H9 (cell line): ENCODE measurements at regions not wholly inside any gene's neighbourhood (a gene's known extent, or its start where the extent isn't known, plus 50 kb on each side); places are given as distances from the start of the nearest gene placed in this dataset.

Source experiments
- DNase-seq: peaks from one replicate; pipeline ENCODE4 v3.0.0-alpha.2; 2017
- H2AFZ ChIP-seq: one replicate; pipeline ENCODE4 v1.6.1; 2013; ENCODE audit warnings: mild to moderate bottlenecking, low read length, control low read depth, moderate library complexity
- H2AK5ac ChIP-seq: 2 replicates; pipeline ENCODE4 v1.6.1; 2013; ENCODE audit warnings: low read length, control low read depth, mixed read lengths; ENCODE audit not compliant: insufficient read length
- H2BK120ac ChIP-seq: one replicate; pipeline ENCODE4 v1.6.1; 2013; ENCODE audit warnings: low read depth, mild to moderate bottlenecking, low read length, control low read depth, inconsistent platforms; ENCODE audit not compliant: poor library complexity, severe bottlenecking
- H2BK12ac ChIP-seq: 2 replicates; pipeline ENCODE4 v1.6.1; 2013; ENCODE audit warnings: low read length, control low read depth, mixed read lengths, low read depth; ENCODE audit not compliant: insufficient read length
- H2BK15ac ChIP-seq: 2 replicates; pipeline ENCODE4 v1.6.1; 2013; ENCODE audit warnings: low read depth, low read length, control low read depth
- H2BK20ac ChIP-seq: one replicate; pipeline ENCODE4 v1.6.1; 2013; ENCODE audit warnings: low read depth, mild to moderate bottlenecking, low read length, control low read depth, inconsistent platforms; ENCODE audit not compliant: poor library complexity, severe bottlenecking
- H2BK5ac ChIP-seq: 2 replicates; pipeline ENCODE4 v1.6.1; 2013; ENCODE audit warnings: low read length, control low read depth, mixed read lengths; ENCODE audit not compliant: insufficient read length
- H3K14ac ChIP-seq: 2 replicates; pipeline ENCODE4 v1.6.1; 2013; ENCODE audit warnings: low read length, control low read depth; ENCODE audit not compliant: insufficient read depth
- H3K18ac ChIP-seq: 2 replicates; pipeline ENCODE4 v1.6.1; 2013; ENCODE audit warnings: low read depth, mild to moderate bottlenecking, mixed read lengths, low read length, control low read depth; ENCODE audit not compliant: insufficient read length
- H3K23ac ChIP-seq: 2 replicates; pipeline ENCODE4 v1.6.1; 2013; ENCODE audit warnings: low read length, control low read depth, mixed read lengths, low read depth; ENCODE audit not compliant: insufficient read length
- H3K23me2 ChIP-seq: 2 replicates; pipeline ENCODE4 v1.6.1; 2013; ENCODE audit warnings: low read depth, mild to moderate bottlenecking, mixed read lengths, low read length, control low read depth; ENCODE audit not compliant: insufficient read length, poor library complexity, severe bottlenecking
- H3K27ac ChIP-seq: 2 replicates; pipeline ENCODE4 v1.5.1; 2013; ENCODE audit warnings: low read length, control low read depth, mixed read lengths, low read depth; ENCODE audit not compliant: insufficient read length
- H3K27me3 ChIP-seq: 2 replicates; pipeline ENCODE4 v1.6.1; 2013; ENCODE audit warnings: low read length, control low read depth, inconsistent platforms; ENCODE audit not compliant: insufficient read depth
- H3K4ac ChIP-seq: 2 replicates; pipeline ENCODE4 v1.6.1; 2013; ENCODE audit warnings: low read depth, mild to moderate bottlenecking, control low read depth, inconsistent platforms, low read length, moderate library complexity
- H3K4me1 ChIP-seq: 2 replicates; pipeline ENCODE4 v1.6.1; 2013; ENCODE audit warnings: low read length, control low read depth, inconsistent platforms; ENCODE audit not compliant: insufficient read depth
- H3K4me2 ChIP-seq: 2 replicates; pipeline ENCODE4 v1.6.1; 2013; ENCODE audit warnings: low read length, control low read depth, mixed read lengths; ENCODE audit not compliant: insufficient read length, insufficient read depth
- H3K56ac ChIP-seq: 2 replicates; pipeline ENCODE4 v1.6.1; 2013; ENCODE audit warnings: low read depth, mild to moderate bottlenecking, mixed read lengths, low read length, control low read depth; ENCODE audit not compliant: insufficient read length
- H3K79me1 ChIP-seq: 2 replicates; pipeline ENCODE4 v1.6.1; 2013; ENCODE audit warnings: low read depth, mild to moderate bottlenecking, moderate library complexity, low read length, control low read depth, inconsistent platforms; ENCODE audit not compliant: insufficient read depth, poor library complexity, severe bottlenecking
- H3K79me2 ChIP-seq: 2 replicates; pipeline ENCODE4 v1.6.1; 2013; ENCODE audit warnings: low read length, control low read depth, inconsistent platforms; ENCODE audit not compliant: insufficient read depth
- H3K9ac ChIP-seq: 2 replicates; pipeline ENCODE4 v1.6.1; 2013; ENCODE audit warnings: low read length, control low read depth, mixed read lengths; ENCODE audit not compliant: insufficient read length; ENCODE audit errors: extremely low read depth
- H3K9me3 ChIP-seq: one replicate; pipeline ENCODE4 v1.6.1; 2013; ENCODE audit warnings: low read depth, low read length, inconsistent platforms; ENCODE audit not compliant: control insufficient read depth
- H3T11ph ChIP-seq: one replicate; pipeline ENCODE4 v1.6.1; 2013; ENCODE audit warnings: mild to moderate bottlenecking, low read length, control low read depth, inconsistent platforms
- H4K20me1 ChIP-seq: one replicate; pipeline ENCODE4 v1.6.1; 2013; ENCODE audit not compliant: control insufficient read depth, insufficient read length, insufficient read depth
- H4K5ac ChIP-seq: 2 replicates; pipeline ENCODE4 v1.6.1; 2013; ENCODE audit warnings: low read depth, mild to moderate bottlenecking, mixed read lengths, low read length, control low read depth; ENCODE audit not compliant: insufficient read length
- H4K8ac ChIP-seq: replicated peaks from 2 replicates; pipeline ENCODE4 v1.6.1; 2013; ENCODE audit warnings: low read length, control low read depth, mixed read lengths, low read depth; ENCODE audit not compliant: insufficient read length
- H4K91ac ChIP-seq: 2 replicates; pipeline ENCODE4 v1.6.1; 2013; ENCODE audit warnings: low read depth, mild to moderate bottlenecking, moderate library complexity, mixed read lengths, low read length, control low read depth; ENCODE audit not compliant: insufficient read length
- H3K27ac Mint-ChIP-seq, 3 experiments: 2 replicates in 2 of 3; 3 replicates in 1 of 3; pipeline ENCODE4 v1.8.0; 2020 to 2021; ENCODE audit warnings: mixed read lengths in 3 of 3, mild to moderate bottlenecking in 1 of 3, moderate library complexity in 1 of 3
- H3K27me3 Mint-ChIP-seq: 2 replicates; pipeline ENCODE4 v1.8.0; 2021; ENCODE audit warnings: low read depth, mild to moderate bottlenecking, moderate library complexity, mixed read lengths
- H3K36me3 Mint-ChIP-seq, 3 experiments: 2 replicates in 2 of 3; 3 replicates in 1 of 3; pipeline ENCODE4 v1.8.0; 2020 to 2021; ENCODE audit warnings: low read depth in 3 of 3, mixed read lengths in 3 of 3; ENCODE audit not compliant: insufficient read depth in 1 of 3
- H3K4me1 Mint-ChIP-seq, 2 experiments: 2 replicates each; pipeline ENCODE4 v1.8.0; 2020; ENCODE audit warnings: mixed read lengths in 2 of 2
- H3K4me3 Mint-ChIP-seq, 2 experiments: 2 replicates in 1 of 2; 3 replicates in 1 of 2; pipeline ENCODE4 v1.8.0; 2020 to 2021; ENCODE audit warnings: mild to moderate bottlenecking in 2 of 2, mixed read lengths in 2 of 2, moderate library complexity in 1 of 2
- H3K9me3 Mint-ChIP-seq, 2 experiments: 2 replicates in 1 of 2; 3 replicates in 1 of 2; pipeline ENCODE4 v1.8.0; 2020; ENCODE audit warnings: mild to moderate bottlenecking in 2 of 2, mixed read lengths in 2 of 2, moderate library complexity in 1 of 2
- WGBS: extraction: QIAGEN DNeasy Blood & Tissue Kit; methylation state at CpG from one replicate; pipeline ENCODE4 v1.1.7; 2013; ENCODE audit warnings: missing lambda C conversion rate, low lambda C conversion rate, mixed read lengths; ENCODE audit not compliant: insufficient read length; ENCODE audit errors: extremely low coverage; 5-methylcytosine and 5-hydroxymethylcytosine counted together
- TF ChIP-seq, protein P1 (sequence below): fragments of 200-600 bp; sonication (generic); conservative IDR thresholded peaks from 3 replicates; pipeline ENCODE4 v1.8.0; 2021; ENCODE audit warnings: antibody characterized with exemption, mild to moderate bottlenecking

DNA sequence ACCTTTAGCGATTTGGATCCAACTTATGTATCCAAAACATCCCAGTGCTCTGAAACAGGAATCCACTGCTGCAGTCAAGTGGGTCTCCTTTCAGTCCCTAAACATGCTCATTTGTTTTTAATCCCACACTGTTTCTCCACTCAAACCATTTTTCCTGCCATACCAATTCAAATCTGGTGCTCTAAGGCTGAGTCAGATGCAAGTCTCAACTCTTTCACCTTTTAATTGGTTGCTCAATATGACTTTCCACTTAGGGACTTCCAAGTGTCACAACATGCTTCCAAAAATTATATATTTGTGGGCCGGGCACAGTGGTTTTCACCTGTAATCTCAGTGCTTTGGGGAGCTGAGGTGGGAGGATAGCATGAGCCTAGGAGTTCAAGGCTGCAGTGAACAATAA, 113.4 kb upstream of the TANK start:
- H2BK5ac ChIP-seq, result no peak overlapping the region
- no peaks in the 10 kb centered on the region for H3K79me1 ChIP-seq
- no peak overlapping the region for H3K56ac ChIP-seq
- no peak overlapping the region for H4K5ac ChIP-seq
- H2BK20ac ChIP-seq, result no peak overlapping the region
- no peak for DNase-seq
- H2AK5ac ChIP-seq, result no peak overlapping the region
- no peak overlapping the region for H4K8ac ChIP-seq
- H3K27ac ChIP-seq, result no peak overlapping the region
- no peak overlapping the region for H3K4me3 Mint-ChIP-seq
- no peak overlapping the region for H3K4me2 ChIP-seq
- H2BK15ac ChIP-seq, result no peak overlapping the region
- H2BK120ac ChIP-seq, result no peak overlapping the region
- WGBS, result no CpG with 5 or more reads among the region's 2 CpGs
- no peak overlapping the region for H3T11ph ChIP-seq
- no peak overlapping the region for H3K4ac ChIP-seq
- H3K9me3 Mint-ChIP-seq, result no peaks in the 10 kb centered on the region
- no peaks in the 10 kb centered on the region; the same call in 1 of the 2 replicates for H3K27me3 Mint-ChIP-seq
- peaks cover 32% of the 10 kb centered on the region in 2 experiments for H3K4me1 Mint-ChIP-seq
- H3K23ac ChIP-seq, result no peak overlapping the region
- TF ChIP-seq, protein P1, sequence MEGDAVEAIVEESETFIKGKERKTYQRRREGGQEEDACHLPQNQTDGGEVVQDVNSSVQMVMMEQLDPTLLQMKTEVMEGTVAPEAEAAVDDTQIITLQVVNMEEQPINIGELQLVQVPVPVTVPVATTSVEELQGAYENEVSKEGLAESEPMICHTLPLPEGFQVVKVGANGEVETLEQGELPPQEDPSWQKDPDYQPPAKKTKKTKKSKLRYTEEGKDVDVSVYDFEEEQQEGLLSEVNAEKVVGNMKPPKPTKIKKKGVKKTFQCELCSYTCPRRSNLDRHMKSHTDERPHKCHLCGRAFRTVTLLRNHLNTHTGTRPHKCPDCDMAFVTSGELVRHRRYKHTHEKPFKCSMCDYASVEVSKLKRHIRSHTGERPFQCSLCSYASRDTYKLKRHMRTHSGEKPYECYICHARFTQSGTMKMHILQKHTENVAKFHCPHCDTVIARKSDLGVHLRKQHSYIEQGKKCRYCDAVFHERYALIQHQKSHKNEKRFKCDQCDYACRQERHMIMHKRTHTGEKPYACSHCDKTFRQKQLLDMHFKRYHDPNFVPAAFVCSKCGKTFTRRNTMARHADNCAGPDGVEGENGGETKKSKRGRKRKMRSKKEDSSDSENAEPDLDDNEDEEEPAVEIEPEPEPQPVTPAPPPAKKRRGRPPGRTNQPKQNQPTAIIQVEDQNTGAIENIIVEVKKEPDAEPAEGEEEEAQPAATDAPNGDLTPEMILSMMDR, result no peak
- H3K9me3 ChIP-seq, result no peaks in the 10 kb centered on the region
- H2AFZ ChIP-seq, result no peak overlapping the region
- no peak overlapping the region for H3K9ac ChIP-seq
- peaks cover 4% of the 10 kb centered on the region; the same call in 1 of the 2 replicates for H3K4me1 ChIP-seq
- H3K23me2 ChIP-seq, result no peaks in the 10 kb centered on the region
- H3K14ac ChIP-seq, result no peak overlapping the region
- no peak overlapping the region for H3K27ac Mint-ChIP-seq
- no peaks in the 10 kb centered on the region for H4K20me1 ChIP-seq
- no peaks in the 10 kb centered on the region for H3K79me2 ChIP-seq
- H3K18ac ChIP-seq, result no peak overlapping the region
- H3K36me3 Mint-ChIP-seq, result no peaks in the 10 kb centered on the region
- no peaks in the 10 kb centered on the region for H3K27me3 ChIP-seq
- H4K91ac ChIP-seq, result no peak overlapping the region
- no peak overlapping the region for H2BK12ac ChIP-seq
